ENCODE measurements at regions not wholly inside any gene's neighbourhood (a gene's known extent, or its start where the extent isn't known, plus 50 kb on each side); places are given as distances from the start of the nearest gene placed in this dataset.
A peak's percentile ranks its signal among the peaks of the same experiment; 100 is the strongest.

DNA sequence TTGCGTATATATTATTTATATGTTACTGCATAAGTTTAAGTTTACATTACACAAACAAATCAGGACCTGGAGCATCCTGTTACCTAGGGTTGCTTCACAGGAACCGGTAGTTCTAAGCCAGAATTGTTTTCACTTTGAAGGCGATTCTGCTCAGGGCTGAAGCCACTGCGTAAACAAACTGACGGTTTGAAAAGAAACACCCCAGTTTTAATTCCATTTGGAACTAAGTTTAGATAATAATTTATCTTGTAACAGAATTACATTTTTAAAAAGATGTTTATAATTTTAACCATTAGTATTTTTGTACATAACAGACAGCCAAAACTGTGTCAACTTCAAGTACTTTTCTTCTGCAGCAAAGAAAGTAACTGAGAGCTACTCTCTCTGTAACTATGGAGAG is 282.1 kb upstream of the LYPLAL1 start:
- DNase-seq (ENCODE audit: low read depth), result no peak
- TF ChIP-seq, protein P1, sequence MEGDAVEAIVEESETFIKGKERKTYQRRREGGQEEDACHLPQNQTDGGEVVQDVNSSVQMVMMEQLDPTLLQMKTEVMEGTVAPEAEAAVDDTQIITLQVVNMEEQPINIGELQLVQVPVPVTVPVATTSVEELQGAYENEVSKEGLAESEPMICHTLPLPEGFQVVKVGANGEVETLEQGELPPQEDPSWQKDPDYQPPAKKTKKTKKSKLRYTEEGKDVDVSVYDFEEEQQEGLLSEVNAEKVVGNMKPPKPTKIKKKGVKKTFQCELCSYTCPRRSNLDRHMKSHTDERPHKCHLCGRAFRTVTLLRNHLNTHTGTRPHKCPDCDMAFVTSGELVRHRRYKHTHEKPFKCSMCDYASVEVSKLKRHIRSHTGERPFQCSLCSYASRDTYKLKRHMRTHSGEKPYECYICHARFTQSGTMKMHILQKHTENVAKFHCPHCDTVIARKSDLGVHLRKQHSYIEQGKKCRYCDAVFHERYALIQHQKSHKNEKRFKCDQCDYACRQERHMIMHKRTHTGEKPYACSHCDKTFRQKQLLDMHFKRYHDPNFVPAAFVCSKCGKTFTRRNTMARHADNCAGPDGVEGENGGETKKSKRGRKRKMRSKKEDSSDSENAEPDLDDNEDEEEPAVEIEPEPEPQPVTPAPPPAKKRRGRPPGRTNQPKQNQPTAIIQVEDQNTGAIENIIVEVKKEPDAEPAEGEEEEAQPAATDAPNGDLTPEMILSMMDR (conservative IDR thresholded peaks at IDR 0.05; ENCODE audit: control insufficient read depth, insufficient read depth, low read depth, low read length), result no peak
- H3K4me3 ChIP-seq (ENCODE audit: control insufficient read depth, low read depth, low read length), result no peak overlapping the region

DNA sequence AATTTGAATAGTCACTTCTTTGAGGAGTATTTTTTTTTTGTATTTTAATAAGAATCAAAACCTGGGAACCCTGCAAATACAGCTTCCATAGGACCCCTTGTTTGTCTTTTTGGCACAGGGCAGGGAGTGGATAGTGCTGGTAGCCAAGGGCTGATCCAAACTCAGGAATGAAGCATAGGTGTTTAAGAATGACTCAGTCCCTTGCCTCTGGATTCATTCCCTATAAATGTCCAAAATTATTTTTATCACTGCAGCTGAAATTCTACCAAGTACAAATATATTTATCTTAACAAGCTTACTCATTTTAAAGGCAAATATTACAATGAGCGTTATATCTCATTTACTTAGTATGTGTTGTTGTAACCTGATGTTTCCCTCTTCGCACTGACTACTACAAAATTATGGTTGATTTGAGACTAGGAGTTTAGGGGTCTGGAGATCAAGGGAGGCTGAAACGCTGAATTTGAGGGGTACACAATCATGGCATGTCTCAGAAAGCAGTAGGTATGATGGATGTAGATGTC is 278.6 kb upstream of the LYPLAL1 start:
- TF ChIP-seq, protein P1 (conservative IDR thresholded peaks at IDR 0.05; ENCODE audit: control insufficient read depth, insufficient read depth, low read depth, low read length), result no peak
- no peak for DNase-seq (ENCODE audit: low read depth)
- no peak overlapping the region for H3K4me3 ChIP-seq (ENCODE audit: control insufficient read depth, low read depth, low read length)

DNA sequence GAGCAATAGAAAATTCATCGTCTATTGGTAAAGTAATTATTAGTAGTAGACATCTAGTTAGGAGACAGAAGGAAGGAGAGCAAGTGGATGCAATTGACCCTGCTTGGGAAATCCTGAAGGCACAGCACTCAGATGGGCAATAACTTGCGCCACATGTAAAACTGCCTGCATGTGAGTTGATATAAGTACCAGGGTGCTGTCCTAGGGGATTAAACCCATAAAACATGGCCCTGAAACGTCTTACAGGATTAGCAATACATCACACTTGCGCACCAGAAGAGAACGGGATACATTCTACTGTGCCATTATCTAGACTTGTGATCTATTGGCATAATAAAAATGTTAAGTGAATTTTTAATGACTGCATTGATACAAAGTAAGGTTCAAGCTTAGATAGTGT is 277.5 kb upstream of the LYPLAL1 start:
- TF ChIP-seq, protein P1 (conservative IDR thresholded peaks at IDR 0.05; ENCODE audit: control insufficient read depth, insufficient read depth, low read depth, low read length), result no peak
- no peak overlapping the region for H3K4me3 ChIP-seq (ENCODE audit: control insufficient read depth, low read depth, low read length)
- no peak for DNase-seq (ENCODE audit: low read depth)

DNA sequence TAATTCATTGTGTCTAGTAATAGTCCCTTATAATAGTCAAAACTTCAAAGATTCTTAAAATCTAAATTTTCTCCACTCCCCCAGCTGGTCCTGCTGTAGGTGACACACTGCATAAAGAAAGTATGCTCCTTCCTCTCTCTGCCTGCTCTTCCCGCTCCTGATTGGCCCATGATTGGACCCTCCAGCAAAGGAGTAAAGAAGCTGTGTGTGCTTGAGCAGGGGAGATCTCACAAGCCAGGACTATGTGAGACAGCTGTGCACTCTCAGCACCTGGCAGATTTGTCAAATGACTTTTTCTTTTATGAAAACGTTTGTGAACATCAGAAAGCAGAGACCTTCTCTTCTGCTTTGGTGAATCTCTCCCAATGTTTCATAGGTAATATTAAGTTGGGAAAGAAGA is 274.8 kb upstream of the LYPLAL1 start:
- no peak overlapping the region for H3K4me3 ChIP-seq (ENCODE audit: control insufficient read depth, low read depth, low read length)
- DNase-seq (ENCODE audit: low read depth), result no peak
- TF ChIP-seq, protein P1 (conservative IDR thresholded peaks at IDR 0.05; ENCODE audit: control insufficient read depth, insufficient read depth, low read depth, low read length), result no peak

DNA sequence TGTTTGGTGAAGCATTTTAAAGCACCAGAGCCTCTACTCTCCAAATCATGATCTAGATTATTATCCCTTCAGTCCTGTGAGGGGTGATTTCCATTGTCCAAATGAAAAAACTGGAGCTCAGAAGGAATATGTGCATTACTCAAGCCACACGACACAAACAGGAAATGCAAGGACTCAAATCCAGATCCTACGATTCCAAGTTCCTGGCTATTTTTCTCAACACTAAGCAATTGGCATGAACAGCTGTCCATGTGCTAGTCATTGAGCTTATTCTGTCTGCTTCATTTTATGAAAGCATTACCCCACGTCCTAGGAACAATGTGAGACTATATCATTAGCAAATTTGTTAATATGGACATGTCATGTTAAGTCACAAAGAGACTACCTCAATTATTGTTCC is 273.1 kb upstream of the LYPLAL1 start:
- TF ChIP-seq, protein P1 (conservative IDR thresholded peaks at IDR 0.05; ENCODE audit: control insufficient read depth, insufficient read depth, low read depth, low read length), result no peak
- H3K4me3 ChIP-seq (ENCODE audit: control insufficient read depth, low read depth, low read length), result no peak overlapping the region
- DNase-seq (ENCODE audit: low read depth), result peak; percentile 4

DNA sequence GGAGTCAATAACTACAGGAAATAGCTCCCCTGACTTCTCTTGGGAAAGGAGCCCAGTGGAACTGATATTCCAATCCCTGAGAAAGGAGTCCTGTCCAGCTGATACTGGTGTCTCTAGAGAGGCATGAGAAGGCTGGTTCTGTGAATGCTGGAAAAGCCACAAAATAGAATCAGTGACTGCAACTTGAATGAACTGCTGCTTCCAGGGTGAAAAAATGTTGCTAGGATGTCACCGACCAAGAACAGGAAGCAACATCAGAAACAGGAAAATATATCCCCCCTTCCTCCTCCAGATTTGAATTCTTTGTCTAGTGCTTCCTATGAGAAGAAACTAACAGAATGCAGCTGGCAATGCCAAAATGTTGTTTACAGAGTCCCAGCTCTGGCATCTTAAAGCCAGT is 269.3 kb upstream of the LYPLAL1 start:
- TF ChIP-seq, protein P1 (conservative IDR thresholded peaks at IDR 0.05; ENCODE audit: control insufficient read depth, insufficient read depth, low read depth, low read length), result no peak
- DNase-seq (ENCODE audit: low read depth), result no peak
- no peak overlapping the region for H3K4me3 ChIP-seq (ENCODE audit: control insufficient read depth, low read depth, low read length)

DNA sequence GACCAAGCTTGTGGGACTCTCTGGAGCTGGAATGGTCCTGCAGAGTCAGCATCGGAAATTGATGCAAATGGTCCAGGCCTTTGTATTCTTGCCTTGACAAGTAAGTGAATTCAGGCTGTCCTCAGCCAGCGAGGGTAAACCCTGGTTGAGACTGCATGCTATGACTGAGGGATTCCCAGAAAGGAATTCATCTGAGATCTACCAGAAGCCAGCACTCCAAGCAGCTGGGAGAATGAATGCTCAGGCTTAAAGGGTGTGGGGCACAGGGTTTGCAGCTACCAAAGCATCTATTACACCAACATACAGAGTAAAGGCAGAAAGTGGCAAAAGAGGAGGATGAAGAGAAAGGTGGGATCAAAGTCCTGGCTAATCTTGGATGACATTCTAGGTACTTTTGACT is 257.0 kb upstream of the LYPLAL1 start:
- no peak for DNase-seq (ENCODE audit: low read depth)

More for the DNA sequence above, 257.0 kb upstream of the LYPLAL1 start:
- no peak overlapping the region for H3K4me3 ChIP-seq (ENCODE audit: control insufficient read depth, low read depth, low read length)
- TF ChIP-seq, protein P1 (conservative IDR thresholded peaks at IDR 0.05; ENCODE audit: control insufficient read depth, insufficient read depth, low read depth, low read length), result no peak

Measured in fibroblast of mammary gland (primary cell).